Memory B cell (primary cell): ENCODE measurements at regions not wholly inside any gene's neighbourhood (a gene's known extent, or its start where the extent isn't known, plus 50 kb on each side); places are given as distances from the start of the nearest gene placed in this dataset.
A peak's percentile ranks its signal among the peaks of the same experiment; 100 is the strongest.

ENCODE experiments used
- ATAC-seq: fragments of 150-1000 bp; cut with Tn5 transposase; 2 replicates; pipeline ENCODE4 v1.10.0; 2021; ENCODE audit warnings: low read depth, mild to moderate bottlenecking, moderate library complexity
- DNase-seq, 2 donors: peaks; one replicate each; pipeline ENCODE4 v3.0.0; 2022; ENCODE audit warnings: low spot score in 2 of 2
- H3K27ac Mint-ChIP-seq: one replicate; pipeline ENCODE4 v1.8.0; 2022; ENCODE audit warnings: mild to moderate bottlenecking, moderate library complexity, mixed read lengths
- H3K27me3 Mint-ChIP-seq: one replicate; pipeline ENCODE4 v1.8.0; 2022; ENCODE audit warnings: mixed read lengths
- H3K36me3 Mint-ChIP-seq: one replicate; pipeline ENCODE4 v1.8.0; 2022; ENCODE audit warnings: mild to moderate bottlenecking, mixed read lengths
- H3K4me1 Mint-ChIP-seq: one replicate; pipeline ENCODE4 v1.8.0; 2022; ENCODE audit warnings: mixed read lengths
- H3K4me3 Mint-ChIP-seq: one replicate; pipeline ENCODE4 v1.8.0; 2022; ENCODE audit warnings: mild to moderate bottlenecking, moderate library complexity, mixed read lengths
- H3K9me3 Mint-ChIP-seq: one replicate; pipeline ENCODE4 v1.8.0; 2022; ENCODE audit warnings: mixed read lengths

- peaks cover 3% of the 10 kb centered on the region for H3K9me3 Mint-ChIP-seq
- DNase-seq (no peak), ATAC-seq (no peak)
- H3K4me1 Mint-ChIP-seq: peaks cover 49% of the 10 kb centered on the region
- H3K4me3 Mint-ChIP-seq: no peak overlapping the region
- no peaks in the 10 kb centered on the region for H3K27me3 Mint-ChIP-seq
- peak overlapping the region; percentile 49 for H3K27ac Mint-ChIP-seq
- H3K36me3 Mint-ChIP-seq: peaks cover 3% of the 10 kb centered on the region
Measured at GRCh38 chr6:14720411-14721102, 525.3 kb upstream of the JARID2 start.

- H3K9me3 Mint-ChIP-seq: peaks cover 3% of the 10 kb centered on the region
- peaks cover 44% of the 10 kb centered on the region for H3K4me1 Mint-ChIP-seq
- peak; percentile 48 for ATAC-seq
- H3K27me3 Mint-ChIP-seq: no peaks in the 10 kb centered on the region
- no peak overlapping the region for H3K4me3 Mint-ChIP-seq
- DNase-seq: no peak
- peaks cover 3% of the 10 kb centered on the region for H3K36me3 Mint-ChIP-seq
- H3K27ac Mint-ChIP-seq: peak overlapping the region; percentile 49
Measured at GRCh38 chr6:14721103-14721758, 524.6 kb upstream of the JARID2 start.

GRCh38 chr6:14722001-14722562 is 523.8 kb upstream of the JARID2 start:
- Mint-ChIP-seq H3K4me1 (peaks cover 41% of the 10 kb centered on the region), H3K36me3 (peaks cover 3% of the 10 kb centered on the region), H3K27me3 (no peaks in the 10 kb centered on the region), H3K27ac (peak overlapping the region; percentile 69), H3K4me3 (no peak overlapping the region), H3K9me3 (peaks cover 3% of the 10 kb centered on the region)
- DNase-seq (no peak), ATAC-seq (no peak)

GRCh38 chr6:14722704-14723103 is 523.2 kb upstream of the JARID2 start:
- DNase-seq (no peak), ATAC-seq (peak; percentile 78)
- Mint-ChIP-seq H3K4me1 (peaks cover 35% of the 10 kb centered on the region), H3K27ac (peak overlapping the region; percentile 69), H3K4me3 (peak overlapping the region; percentile 17), H3K27me3 (no peaks in the 10 kb centered on the region), H3K36me3 (peaks cover 3% of the 10 kb centered on the region), H3K9me3 (peaks cover 3% of the 10 kb centered on the region)

GRCh38 chr6:14723535-14724086 is 522.3 kb upstream of the JARID2 start:
- peaks cover 3% of the 10 kb centered on the region for H3K36me3 Mint-ChIP-seq
- peaks cover 3% of the 10 kb centered on the region for H3K9me3 Mint-ChIP-seq
- H3K4me3 Mint-ChIP-seq: no peak overlapping the region
- H3K27ac Mint-ChIP-seq: peak overlapping the region; percentile 69
- H3K27me3 Mint-ChIP-seq: no peaks in the 10 kb centered on the region
- peaks cover 41% of the 10 kb centered on the region for H3K4me1 Mint-ChIP-seq
- no peak for DNase-seq
- ATAC-seq: no peak

- H3K4me1 Mint-ChIP-seq: peaks cover 41% of the 10 kb centered on the region
- H3K27me3 Mint-ChIP-seq: no peaks in the 10 kb centered on the region
- H3K36me3 Mint-ChIP-seq: peaks cover 3% of the 10 kb centered on the region
- no peak overlapping the region for H3K4me3 Mint-ChIP-seq
- H3K9me3 Mint-ChIP-seq: peaks cover 3% of the 10 kb centered on the region
- DNase-seq (no peak), ATAC-seq (no peak)
- peak overlapping the region; percentile 31 for H3K27ac Mint-ChIP-seq
Measured at GRCh38 chr6:14724549-14724948, 521.3 kb upstream of the JARID2 start.

- H3K4me3 Mint-ChIP-seq: no peak overlapping the region
- peaks cover 3% of the 10 kb centered on the region for H3K9me3 Mint-ChIP-seq
- ATAC-seq: no peak
- H3K4me1 Mint-ChIP-seq: peaks cover 33% of the 10 kb centered on the region
- no peaks in the 10 kb centered on the region for H3K27me3 Mint-ChIP-seq
- H3K36me3 Mint-ChIP-seq: peaks cover 3% of the 10 kb centered on the region
- no peak for DNase-seq
- no peak overlapping the region for H3K27ac Mint-ChIP-seq
Measured at GRCh38 chr6:14726816-14727493, 518.9 kb upstream of the JARID2 start.

GRCh38 chr6:14727494-14728395 is 518.1 kb upstream of the JARID2 start:
- no peak for DNase-seq
- Mint-ChIP-seq H3K4me3 (no peak overlapping the region), H3K27me3 (no peaks in the 10 kb centered on the region), H3K27ac (peak overlapping the region; percentile 96), H3K4me1 (peaks cover 36% of the 10 kb centered on the region), H3K9me3 (peaks cover 3% of the 10 kb centered on the region), H3K36me3 (peaks cover 3% of the 10 kb centered on the region)
- ATAC-seq: no peak

- Mint-ChIP-seq H3K36me3 (peaks cover under 1% of the 10 kb centered on the region), H3K27me3 (no peaks in the 10 kb centered on the region), H3K4me3 (no peak overlapping the region), H3K27ac (peak overlapping the region; percentile 96), H3K9me3 (peaks cover 1% of the 10 kb centered on the region), H3K4me1 (peaks cover 38% of the 10 kb centered on the region)
- DNase-seq (no peak), ATAC-seq (no peak)
Measured at GRCh38 chr6:14728396-14729024, 517.4 kb upstream of the JARID2 start.

GRCh38 chr6:14729129-14729871 is 516.6 kb upstream of the JARID2 start:
- H3K9me3 Mint-ChIP-seq: no peaks in the 10 kb centered on the region
- no peaks in the 10 kb centered on the region for H3K36me3 Mint-ChIP-seq
- H3K27me3 Mint-ChIP-seq: no peaks in the 10 kb centered on the region
- peak; percentile 85 for ATAC-seq
- peak; percentile 32 to 45 for DNase-seq
- H3K27ac Mint-ChIP-seq: peak overlapping the region; percentile 96
- H3K4me3 Mint-ChIP-seq: peak overlapping the region; percentile 79
- peaks cover 45% of the 10 kb centered on the region for H3K4me1 Mint-ChIP-seq

- Mint-ChIP-seq H3K4me1 (peaks cover 50% of the 10 kb centered on the region), H3K4me3 (no peak overlapping the region), H3K9me3 (no peaks in the 10 kb centered on the region), H3K27me3 (no peaks in the 10 kb centered on the region), H3K36me3 (no peaks in the 10 kb centered on the region), H3K27ac (peak overlapping the region; percentile 96)
- DNase-seq (no peak), ATAC-seq (no peak)
Measured at GRCh38 chr6:14730654-14731053, 515.2 kb upstream of the JARID2 start.

- no peak for DNase-seq
- Mint-ChIP-seq H3K27me3 (no peaks in the 10 kb centered on the region), H3K4me1 (peaks cover 52% of the 10 kb centered on the region), H3K27ac (peak overlapping the region; percentile 96), H3K9me3 (no peaks in the 10 kb centered on the region), H3K4me3 (no peak overlapping the region), H3K36me3 (no peaks in the 10 kb centered on the region)
- ATAC-seq: no peak
Measured at GRCh38 chr6:14731611-14732010, 514.3 kb upstream of the JARID2 start.
